OCI-LY7 (cell line): ENCODE measurements at regions not wholly inside any gene's neighbourhood (a gene's known extent, or its start where the extent isn't known, plus 50 kb on each side); places are given as distances from the start of the nearest gene placed in this dataset.
"Not testable (repeated sequence)": the region's sequence is repeated elsewhere in the genome, so short reads cannot be mapped to it uniquely, and the experiment has no call there.

Experiments
- BruUV-seq: library from RNA; stranded (reverse); fragments of 400-500 nt; replicated peaks from 2 replicates; lab custom pipeline; 2021; lab: Mats Ljungman, UMichigan
- CTCF ChIA-PET: fragments of 300-600 bp; sonication (Branson Sonifier 250); formaldehyde crosslinking; loops from one replicate; lab custom pipeline; 2022; ENCODE audit warnings: antibody characterized with exemption; ENCODE audit not compliant: unreplicated experiment; lab: Charles Lee
- POLR2A ChIA-PET: fragments of 300-600 bp; sonication (Branson Sonifier 250); formaldehyde crosslinking; loops from one replicate; lab custom pipeline; 2022; ENCODE audit warnings: antibody characterized with exemption; lab: Charles Lee
- DNase-seq: peaks from one replicate; pipeline ENCODE4 v3.0.0-alpha.2; 2015; ENCODE audit warnings: low spot score
- H2AFZ ChIP-seq: fragments of 200-600 bp; sonication (generic), shearing (Covaris generic); 2 replicates; pipeline ENCODE4 v1.6.1; 2014; ENCODE audit warnings: mild to moderate bottlenecking, antibody characterized with exemption, low read length, moderate library complexity
- H3K27ac ChIP-seq: fragments of 200-600 bp; sonication (generic); 2 replicates; pipeline ENCODE4 v1.5.1; 2014; ENCODE audit warnings: mixed run types, low read depth, mild to moderate bottlenecking, moderate library complexity, low read length, inconsistent platforms; ENCODE audit not compliant: poor library complexity, severe bottlenecking
- H3K36me3 ChIP-seq: fragments of 200-600 bp; sonication (generic); 2 replicates; pipeline ENCODE4 v1.6.1; 2014; ENCODE audit warnings: mild to moderate bottlenecking, antibody characterized with exemption, low read length, moderate library complexity, mixed read lengths; ENCODE audit not compliant: insufficient read depth
- H3K4me1 ChIP-seq: fragments of 200-600 bp; sonication (generic); 2 replicates; pipeline ENCODE4 v1.5.1; 2014; ENCODE audit warnings: mild to moderate bottlenecking, low read length; ENCODE audit not compliant: insufficient read depth, poor library complexity, severe bottlenecking
- H3K4me2 ChIP-seq: fragments of 200-600 bp; sonication (generic); 2 replicates; pipeline ENCODE4 v1.6.1; 2014; ENCODE audit warnings: mild to moderate bottlenecking, low read length
- H3K4me3 ChIP-seq: fragments of 200-600 bp; sonication (generic); 2 replicates; pipeline ENCODE4 v1.5.1; 2014; ENCODE audit warnings: mild to moderate bottlenecking, low read depth, low read length; ENCODE audit not compliant: poor library complexity, severe bottlenecking
- H3K79me2 ChIP-seq: fragments of 200-600 bp; sonication (generic); 2 replicates; pipeline ENCODE4 v1.6.1; 2016; ENCODE audit warnings: low read depth, mild to moderate bottlenecking, low read length, moderate library complexity, mixed read lengths; ENCODE audit not compliant: insufficient read depth
- H3K9me2 ChIP-seq: fragments of 200-600 bp; sonication (generic); 2 replicates; pipeline ENCODE4 v1.6.1; 2016; ENCODE audit warnings: mild to moderate bottlenecking, low read length, mixed read lengths; ENCODE audit not compliant: insufficient read depth
- H3K9me3 ChIP-seq: fragments of 200-600 bp; sonication (generic); 2 replicates; pipeline ENCODE4 v1.6.1; 2014; ENCODE audit warnings: mild to moderate bottlenecking, mixed run types, low read length, mixed read lengths
- H4K20me1 ChIP-seq: fragments of 200-600 bp; sonication (generic); 2 replicates; pipeline ENCODE4 v1.6.1; 2014; ENCODE audit warnings: mild to moderate bottlenecking, antibody characterized with exemption, low read length, moderate library complexity, mixed read lengths; ENCODE audit not compliant: insufficient read depth
- EZH2phosphoT487 ChIP-seq: fragments of 200-600 bp; sonication (generic); IDR thresholded peaks from 2 replicates; pipeline ENCODE4 v1.6.1; 2018; ENCODE audit warnings: low read depth, borderline replicate concordance, mild to moderate bottlenecking, mixed run types, antibody characterized with exemption, low read length, moderate library complexity, mixed read lengths
- intact Hi-C: fragments of 100-400 bp; cut with micrococcal nuclease; formaldehyde crosslinking; loops from one replicate; pipeline ENCODE4 v1.10.0; 2022; ENCODE audit not compliant: unreplicated experiment
- TF ChIP-seq, protein P1 (sequence below): fragments of 200-600 bp; sonication (generic); conservative IDR thresholded peaks from 2 replicates; pipeline ENCODE4 v1.5.1; 2014; ENCODE audit warnings: mild to moderate bottlenecking, antibody characterized with exemption, low read length, moderate library complexity, mixed read lengths

DNA sequence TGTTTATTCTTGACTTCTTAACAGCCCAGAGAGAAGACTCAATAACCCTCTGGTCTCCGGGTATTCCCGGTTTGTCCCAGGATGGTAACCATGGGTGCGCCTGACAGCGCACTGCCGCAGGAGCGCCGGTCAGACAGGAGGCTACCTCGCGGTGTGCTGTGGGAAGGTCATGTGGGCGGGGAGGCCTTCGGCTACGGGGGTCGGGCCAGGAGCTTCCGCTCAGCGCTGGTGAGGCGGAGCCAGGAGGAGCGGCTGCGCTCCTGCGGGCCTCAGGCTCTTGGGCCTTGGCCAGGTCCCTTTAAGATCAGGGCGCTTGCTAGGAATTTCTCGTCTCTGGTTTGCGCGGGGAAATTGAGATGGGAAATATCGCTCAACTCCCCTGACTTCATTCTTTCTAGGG lies 182.3 kb upstream of the NDN start:
- ChIA-PET POLR2A (no interaction called here), CTCF (no interaction called here)
- Histone ChIP-seq H3K27ac (no peak overlapping the region), H3K9me2 (no peaks in the 10 kb centered on the region), H3K4me1 (no peaks in the 10 kb centered on the region), H2AFZ (no peak overlapping the region), H3K4me3 (no peak overlapping the region), H3K4me2 (no peak overlapping the region), H3K9me3 (0 out of 2 replicates have a peak, but pooled peaks cover 9% of the 10 kb centered on the region), H4K20me1 (no peaks in the 10 kb centered on the region), H3K36me3 (no peaks in the 10 kb centered on the region), H3K79me2 (no peaks in the 10 kb centered on the region)
- DNase-seq = no peak
- intact Hi-C loops = no loop called here
- no TSS peak for BruUV-seq
- TF ChIP-seq EZH2phosphoT487 = no peak
- TF ChIP-seq, protein P1, sequence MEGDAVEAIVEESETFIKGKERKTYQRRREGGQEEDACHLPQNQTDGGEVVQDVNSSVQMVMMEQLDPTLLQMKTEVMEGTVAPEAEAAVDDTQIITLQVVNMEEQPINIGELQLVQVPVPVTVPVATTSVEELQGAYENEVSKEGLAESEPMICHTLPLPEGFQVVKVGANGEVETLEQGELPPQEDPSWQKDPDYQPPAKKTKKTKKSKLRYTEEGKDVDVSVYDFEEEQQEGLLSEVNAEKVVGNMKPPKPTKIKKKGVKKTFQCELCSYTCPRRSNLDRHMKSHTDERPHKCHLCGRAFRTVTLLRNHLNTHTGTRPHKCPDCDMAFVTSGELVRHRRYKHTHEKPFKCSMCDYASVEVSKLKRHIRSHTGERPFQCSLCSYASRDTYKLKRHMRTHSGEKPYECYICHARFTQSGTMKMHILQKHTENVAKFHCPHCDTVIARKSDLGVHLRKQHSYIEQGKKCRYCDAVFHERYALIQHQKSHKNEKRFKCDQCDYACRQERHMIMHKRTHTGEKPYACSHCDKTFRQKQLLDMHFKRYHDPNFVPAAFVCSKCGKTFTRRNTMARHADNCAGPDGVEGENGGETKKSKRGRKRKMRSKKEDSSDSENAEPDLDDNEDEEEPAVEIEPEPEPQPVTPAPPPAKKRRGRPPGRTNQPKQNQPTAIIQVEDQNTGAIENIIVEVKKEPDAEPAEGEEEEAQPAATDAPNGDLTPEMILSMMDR = no peak

DNA sequence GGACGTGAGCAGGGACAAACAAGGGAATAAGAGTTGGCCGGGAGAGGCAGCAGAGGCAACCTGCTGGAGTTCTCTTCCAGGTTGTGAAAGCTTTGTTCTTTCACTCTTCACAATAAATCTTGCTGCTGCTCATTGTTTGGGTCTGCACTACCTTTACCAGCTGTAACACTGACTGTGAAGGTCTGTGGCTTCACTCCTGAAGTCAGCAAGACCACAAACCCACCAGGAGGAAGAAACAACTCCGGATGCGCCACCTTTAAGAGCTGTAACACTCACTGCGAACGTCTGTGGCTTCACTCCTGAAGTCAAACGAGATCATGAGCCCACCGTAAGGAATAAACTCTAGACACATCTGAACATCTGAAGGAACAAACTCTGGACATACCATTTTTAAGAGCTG lies 186.5 kb upstream of the NDN start:
- intact Hi-C loops, BruUV-seq: not testable (repeated sequence)
- POLR2A ChIA-PET = interaction anchor here (0.7 kb wide), 1 partner anchor 150 kb away, joined by 3 read pairs; no protein-coding TSS in a partner anchor

DNA sequence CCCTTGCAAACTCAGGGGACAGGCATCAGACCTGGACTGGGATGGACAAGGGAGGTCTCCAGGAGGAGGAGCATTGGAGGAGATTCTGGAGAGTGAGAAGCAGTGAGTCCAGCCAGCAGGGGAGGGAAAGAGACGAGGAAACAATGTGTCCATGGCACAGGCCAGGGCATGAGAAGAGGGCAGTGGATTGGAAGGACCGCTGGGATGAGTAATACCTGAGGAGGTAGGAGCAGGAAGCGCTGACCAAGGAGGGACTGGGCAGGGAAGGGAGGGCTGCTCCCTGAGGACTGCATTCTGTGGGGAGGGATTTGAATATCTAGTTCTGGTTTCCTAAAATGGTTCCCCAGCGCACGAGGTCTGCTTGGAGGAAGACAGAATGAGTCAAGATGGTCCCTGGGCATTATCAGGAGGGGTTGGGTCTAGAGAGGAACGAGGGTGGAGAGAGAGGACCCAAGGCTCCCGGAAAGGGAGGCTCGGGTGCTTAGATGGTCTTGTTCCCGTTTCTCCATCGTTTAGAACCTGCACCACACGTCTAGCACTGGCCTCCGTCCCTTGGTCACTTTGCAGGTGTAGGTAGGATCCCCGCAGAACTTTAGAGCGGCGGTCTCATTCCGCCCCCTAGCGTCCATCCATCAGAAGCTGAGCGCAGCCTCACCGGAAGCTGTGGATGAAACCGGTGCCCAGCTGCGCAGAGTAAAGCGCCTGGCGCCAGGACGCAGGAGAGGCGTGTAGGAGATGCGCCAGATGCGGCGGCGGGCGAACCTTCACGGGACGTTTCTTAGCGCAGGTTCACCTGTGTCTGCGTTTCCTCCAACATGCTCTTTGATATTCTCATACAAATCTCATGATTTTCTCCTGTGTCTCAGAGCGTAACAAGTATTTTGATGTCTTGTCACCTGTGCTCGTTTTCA lies 190.7 kb upstream of the NDN start:
- no peaks in the 10 kb centered on the region for H3K36me3 ChIP-seq
- no peak for DNase-seq
- H4K20me1 ChIP-seq = no peaks in the 10 kb centered on the region
- H3K4me1 ChIP-seq = no peaks in the 10 kb centered on the region
- no peak overlapping the region for H3K4me3 ChIP-seq
- H3K27ac ChIP-seq = no peak overlapping the region
- H3K79me2 ChIP-seq = no peaks in the 10 kb centered on the region
- H2AFZ ChIP-seq = no peak overlapping the region
- no TSS peak for BruUV-seq
- no peaks in the 10 kb centered on the region for H3K9me2 ChIP-seq
- CTCF ChIA-PET = no interaction called here
- POLR2A ChIA-PET = no interaction called here
- H3K4me2 ChIP-seq = no peak overlapping the region
- intact Hi-C loops = no loop called here
- no peak for TF ChIP-seq EZH2phosphoT487
- TF ChIP-seq, protein P1 = no peak
- H3K9me3 ChIP-seq = peaks cover 13% of the 10 kb centered on the region; the same call in 1 of the 2 replicates

More for the DNA sequence above, 186.5 kb upstream of the NDN start:
- H3K79me2 ChIP-seq, H4K20me1 ChIP-seq, DNase-seq, H3K9me2 ChIP-seq, H3K4me1 ChIP-seq, H3K27ac ChIP-seq, CTCF ChIA-PET, H3K36me3 ChIP-seq, H2AFZ ChIP-seq, H3K4me2 ChIP-seq, H3K4me3 ChIP-seq: not testable (repeated sequence)
- H3K9me3 ChIP-seq = peaks cover 22% of the 10 kb centered on the region; the same call in 1 of the 2 replicates
